ENCODE measurements at regions not wholly inside any gene's neighbourhood (a gene's known extent, or its start where the extent isn't known, plus 50 kb on each side); places are given as distances from the start of the nearest gene placed in this dataset.
"Not testable (repeated sequence)": the region's sequence is repeated elsewhere in the genome, so short reads cannot be mapped to it uniquely, and the experiment has no call there.

- no peak for FAIRE-seq
Measured at GRCh38 chr4:67035986-67036385, 509.3 kb downstream of the CENPC start.

- no peak for FAIRE-seq
Measured at GRCh38 chr4:67035501-67035900, 509.8 kb downstream of the CENPC start.

GRCh38 chr4:67030636-67031035 lies 514.7 kb downstream of the CENPC start:
- FAIRE-seq: no peak

GRCh38 chr4:67020438-67020797 lies 524.9 kb downstream of the CENPC start:
- FAIRE-seq: no peak

GRCh38 chr4:67019686-67020437 lies 525.4 kb downstream of the CENPC start:
- no peak for FAIRE-seq

GRCh38 chr4:67014592-67014991 lies 530.7 kb downstream of the CENPC start:
- FAIRE-seq: no peak

- no peak for FAIRE-seq
Measured at GRCh38 chr4:67006791-67007190, 538.5 kb downstream of the CENPC start.

GRCh38 chr4:66991521-66991920 lies 553.8 kb downstream of the CENPC start:
- no peak for FAIRE-seq

GRCh38 chr4:66974665-66975064 lies 570.6 kb downstream of the CENPC start:
- FAIRE-seq: no peak

- no peak for FAIRE-seq
Measured at GRCh38 chr4:66972087-66972486, 573.2 kb downstream of the CENPC start.

GRCh38 chr4:66964467-66964866 lies 580.8 kb downstream of the CENPC start:
- no peak for FAIRE-seq

GRCh38 chr4:66963084-66963483 lies 582.2 kb downstream of the CENPC start:
- no peak for FAIRE-seq

- no peak for FAIRE-seq
Measured at GRCh38 chr4:66959207-66959606, 586.1 kb downstream of the CENPC start.

GRCh38 chr4:66956852-66957251 lies 588.5 kb downstream of the CENPC start:
- FAIRE-seq: no peak

- no peak for FAIRE-seq
Measured at GRCh38 chr4:66956426-66956825, 588.9 kb downstream of the CENPC start.

- FAIRE-seq: no peak
Measured at GRCh38 chr4:66955784-66956183, 589.5 kb downstream of the CENPC start.

- FAIRE-seq: no peak
Measured at GRCh38 chr4:66949419-66949818, 595.9 kb downstream of the CENPC start.

GRCh38 chr4:66946761-66947160 lies 598.5 kb downstream of the CENPC start:
- no peak for FAIRE-seq

- no peak for FAIRE-seq
Measured at GRCh38 chr4:66943112-66943511, 602.2 kb downstream of the CENPC start.

- FAIRE-seq: not testable (repeated sequence)
Measured at GRCh38 chr4:66931981-66932380, 613.3 kb downstream of the CENPC start.

- no peak for FAIRE-seq
Measured at GRCh38 chr4:66930206-66930605, 615.1 kb downstream of the CENPC start.

GRCh38 chr4:66929748-66930147 lies 615.6 kb downstream of the CENPC start:
- no peak for FAIRE-seq

- not testable (repeated sequence) for FAIRE-seq
Measured at GRCh38 chr4:66928881-66929280, 616.4 kb downstream of the CENPC start.

GRCh38 chr4:66927937-66928336 lies 617.4 kb downstream of the CENPC start:
- FAIRE-seq: no peak

GRCh38 chr4:66926687-66927086 lies 618.6 kb downstream of the CENPC start:
- FAIRE-seq: no peak
